OCI-LY1 (cell line): ENCODE measurements at regions not wholly inside any gene's neighbourhood (a gene's known extent, or its start where the extent isn't known, plus 50 kb on each side); places are given as distances from the start of the nearest gene placed in this dataset.

Experiments
- H2AFZ ChIP-seq: fragments of 200-600 bp; sonication (generic), shearing (Covaris generic); 2 replicates; pipeline ENCODE4 v1.6.0; 2014; ENCODE audit warnings: antibody characterized with exemption, mild to moderate bottlenecking, low read length
- H3F3A ChIP-seq: fragments of 200-600 bp; sonication (generic), shearing (Covaris generic); 2 replicates; pipeline ENCODE4 v1.6.0; 2014; ENCODE audit warnings: mild to moderate bottlenecking, antibody characterized with exemption, low read length, moderate library complexity; ENCODE audit not compliant: insufficient read depth
- H3K27ac ChIP-seq: fragments of 200-600 bp; sonication (generic); 2 replicates; pipeline ENCODE4 v1.5.1; 2014; ENCODE audit warnings: low read length, mixed run types, mild to moderate bottlenecking, low read depth; ENCODE audit not compliant: poor library complexity, severe bottlenecking
- H3K27me3 ChIP-seq: fragments of 200-600 bp; sonication (generic); 2 replicates; pipeline ENCODE4 v1.6.0; 2014; ENCODE audit warnings: antibody characterized with exemption, mild to moderate bottlenecking, low read length, moderate library complexity; ENCODE audit not compliant: insufficient read depth
- H3K36me3 ChIP-seq: fragments of 200-600 bp; sonication (generic); 2 replicates; pipeline ENCODE4 v1.6.1; 2014; ENCODE audit warnings: mild to moderate bottlenecking, antibody characterized with exemption, low read length, moderate library complexity, mixed read lengths; ENCODE audit not compliant: insufficient read depth
- H3K4me1 ChIP-seq: fragments of 200-600 bp; sonication (generic); 2 replicates; pipeline ENCODE4 v1.5.1; 2014; ENCODE audit warnings: mild to moderate bottlenecking, low read length, moderate library complexity; ENCODE audit not compliant: insufficient read depth, severe bottlenecking
- H3K4me2 ChIP-seq: fragments of 200-600 bp; sonication (generic), shearing (Covaris generic); 2 replicates; pipeline ENCODE4 v1.6.1; 2014; ENCODE audit warnings: low read length
- H3K4me3 ChIP-seq: fragments of 200-600 bp; sonication (generic); 2 replicates; pipeline ENCODE4 v1.5.1; 2014; ENCODE audit warnings: low read length, low read depth, mild to moderate bottlenecking, mixed read lengths; ENCODE audit not compliant: poor library complexity, severe bottlenecking
- H3K79me2 ChIP-seq: fragments of 200-600 bp; shearing (Covaris generic); 2 replicates; pipeline ENCODE4 v1.6.1; 2016; ENCODE audit warnings: mixed run types, low read length, mixed read lengths; ENCODE audit not compliant: insufficient read depth
- H3K9ac ChIP-seq: fragments of 200-600 bp; sonication (generic), shearing (Covaris generic); 2 replicates; pipeline ENCODE4 v1.6.1; 2014; ENCODE audit warnings: mild to moderate bottlenecking, low read length, mixed read lengths
- H3K9me2 ChIP-seq: fragments of 200-600 bp; sonication (generic), shearing (Covaris generic); 2 replicates; pipeline ENCODE4 v1.6.1; 2014; ENCODE audit warnings: low read depth, mild to moderate bottlenecking, low read length, mixed read lengths
- H3K9me3 ChIP-seq: fragments of 200-600 bp; shearing (Covaris generic); 2 replicates; pipeline ENCODE4 v1.6.1; 2014; ENCODE audit warnings: low read length, mixed read lengths
- H4K20me1 ChIP-seq: fragments of 200-600 bp; sonication (generic), shearing (Covaris generic); 2 replicates; pipeline ENCODE4 v1.6.0; 2016; ENCODE audit warnings: mild to moderate bottlenecking, low read length; ENCODE audit not compliant: insufficient read depth
- CTCF ChIP-seq: fragments of 200-600 bp; sonication (generic), shearing (Covaris generic); IDR thresholded peaks from 2 replicates; pipeline ENCODE4 v1.5.1; 2017; ENCODE audit warnings: mild to moderate bottlenecking, antibody characterized with exemption, low read length, moderate library complexity, mixed read lengths
- EZH2 ChIP-seq: fragments of 200-600 bp; sonication (generic), shearing (Covaris generic); IDR thresholded peaks from 2 replicates; pipeline ENCODE4 v1.8.0; 2017; ENCODE audit warnings: borderline replicate concordance, mixed run types, mild to moderate bottlenecking, antibody characterized with exemption, low read length, moderate library complexity, mixed read lengths

DNA sequence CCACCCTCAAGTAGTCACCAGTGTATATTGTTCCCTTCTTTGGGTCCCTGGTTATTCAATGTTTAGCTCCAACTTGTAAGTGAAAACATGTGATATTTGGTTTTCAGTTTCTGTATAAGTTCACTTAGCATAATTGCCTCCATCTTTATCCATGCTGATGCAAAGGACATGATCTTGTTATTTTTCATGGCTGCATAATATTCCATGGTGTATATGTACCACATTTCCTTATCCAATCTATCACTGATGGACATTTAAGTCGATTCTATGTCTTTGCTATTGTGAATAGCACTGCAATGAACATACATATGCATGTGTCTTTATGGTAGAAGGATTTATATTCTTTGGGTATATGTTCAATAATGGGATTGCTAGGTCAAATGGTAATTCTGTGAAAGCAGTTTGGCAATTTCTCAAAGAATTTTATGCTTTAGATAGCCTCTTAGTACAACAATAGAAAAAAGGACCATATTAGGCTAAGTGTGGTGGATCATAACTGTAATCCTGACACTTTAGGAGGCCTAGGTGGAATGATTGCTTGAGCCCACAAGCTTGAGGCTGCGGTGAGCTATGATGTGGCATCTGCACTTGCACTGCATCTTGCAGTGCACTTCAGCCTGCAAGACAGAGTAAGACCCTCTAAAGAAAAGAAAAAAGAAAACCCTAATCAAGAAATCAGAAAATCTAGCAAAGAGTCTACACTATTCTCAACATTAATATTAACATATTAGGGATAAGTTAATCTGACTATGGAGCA is 468.5 kb upstream of the FAT3 start:
- Histone ChIP-seq H3F3A (no peaks in the 10 kb centered on the region), H3K4me2 (no peak overlapping the region), H3K36me3 (no peaks in the 10 kb centered on the region), H3K4me1 (no peaks in the 10 kb centered on the region), H3K27me3 (no peaks in the 10 kb centered on the region), H3K9ac (no peak overlapping the region), H3K4me3 (no peak overlapping the region), H3K9me3 (no peaks in the 10 kb centered on the region), H3K27ac (no peak overlapping the region), H3K79me2 (no peaks in the 10 kb centered on the region), H3K9me2 (no peaks in the 10 kb centered on the region), H2AFZ (no peak overlapping the region), H4K20me1 (no peaks in the 10 kb centered on the region)
- TF ChIP-seq CTCF (no peak), EZH2 (no peak)

DNA sequence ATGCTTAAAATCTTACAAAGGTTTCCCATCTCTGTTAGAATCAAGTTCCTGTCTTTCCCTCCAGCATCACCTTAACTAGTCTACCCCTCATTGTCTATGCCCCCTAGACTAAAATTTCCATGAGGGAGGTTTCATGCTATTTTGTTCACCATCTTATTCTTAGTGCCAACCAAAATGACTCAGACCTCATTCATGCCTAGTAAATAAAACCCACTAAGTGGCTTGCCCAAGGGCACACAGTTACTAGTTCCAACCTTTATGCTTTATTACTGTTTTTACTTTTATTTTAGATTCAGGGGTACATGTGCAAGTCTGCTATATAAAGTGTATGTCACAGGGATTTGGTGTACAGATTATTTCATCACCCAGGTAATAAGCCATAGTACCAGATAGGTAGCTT is 469.1 kb upstream of the FAT3 start:
- Histone ChIP-seq H2AFZ (no peak overlapping the region), H3K9me3 (no peaks in the 10 kb centered on the region), H3K27me3 (no peaks in the 10 kb centered on the region), H3F3A (no peaks in the 10 kb centered on the region), H3K4me3 (no peak overlapping the region), H3K9me2 (no peaks in the 10 kb centered on the region), H3K9ac (no peak overlapping the region), H4K20me1 (no peaks in the 10 kb centered on the region), H3K4me2 (no peak overlapping the region), H3K79me2 (no peaks in the 10 kb centered on the region), H3K36me3 (no peaks in the 10 kb centered on the region), H3K4me1 (no peaks in the 10 kb centered on the region), H3K27ac (no peak overlapping the region)
- TF ChIP-seq EZH2 (no peak), CTCF (no peak)

GRCh38 chr11:91749251-91749650 is 475.4 kb upstream of the FAT3 start:
- Histone ChIP-seq H3K4me2 (no peak overlapping the region), H3K9me3 (no peaks in the 10 kb centered on the region), H3K27ac (no peak overlapping the region), H3K79me2 (no peaks in the 10 kb centered on the region), H3K9me2 (no peaks in the 10 kb centered on the region), H3K36me3 (no peaks in the 10 kb centered on the region), H3K27me3 (no peaks in the 10 kb centered on the region), H3F3A (no peaks in the 10 kb centered on the region), H2AFZ (no peak overlapping the region), H4K20me1 (no peaks in the 10 kb centered on the region), H3K4me3 (no peak overlapping the region), H3K9ac (no peak overlapping the region), H3K4me1 (no peaks in the 10 kb centered on the region)
- no peak for TF ChIP-seq EZH2
- no peak for TF ChIP-seq CTCF
